ENCODE measurements at regions not wholly inside any gene's neighbourhood (a gene's known extent, or its start where the extent isn't known, plus 50 kb on each side); places are given as distances from the start of the nearest gene placed in this dataset.

DNA sequence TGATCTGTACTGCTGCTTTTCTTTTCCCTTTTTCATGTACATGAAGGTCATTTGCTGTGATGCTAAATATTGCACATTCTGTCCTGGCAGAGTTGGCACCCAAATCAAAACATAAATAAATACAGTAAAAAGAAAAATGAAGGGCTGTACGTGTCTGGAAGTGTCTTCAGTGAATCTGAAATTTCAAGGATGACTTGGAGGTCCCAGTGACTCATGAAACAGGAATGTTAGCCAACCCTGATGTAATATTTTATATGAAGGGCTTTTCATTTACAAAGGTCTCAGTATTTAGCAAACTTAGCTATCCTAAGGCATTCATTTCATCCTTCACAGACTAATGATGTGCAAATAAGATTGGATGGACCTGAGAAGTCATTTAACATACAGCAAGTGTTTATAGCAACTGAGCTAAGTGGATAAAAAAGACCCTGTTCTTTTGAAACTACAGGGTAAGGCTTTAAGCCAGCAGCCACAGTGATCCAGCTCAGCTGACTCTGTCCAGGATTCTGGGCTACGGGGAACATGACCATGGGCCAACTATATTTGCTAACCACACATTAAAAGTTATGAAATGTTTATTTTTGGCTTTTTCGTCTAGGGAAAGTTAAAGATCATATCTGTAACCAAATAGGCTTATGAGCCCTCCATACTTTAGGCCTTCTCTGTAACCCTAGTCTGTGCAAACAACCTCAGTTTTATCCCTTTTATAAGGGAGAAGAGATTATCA lies 104.0 kb upstream of the DMRTA1 start:
- Histone ChIP-seq H2AFZ (ENCODE audit: insufficient read depth, low read depth, low read length, poor library complexity, severe bottlenecking) (no peak overlapping the region), H3K9ac (ENCODE audit: low read length) (no peak overlapping the region), H3K36me3 (replicated peaks in 1 of 2; ENCODE audit: control extremely low read depth in 1 of 2, control insufficient read depth in 1 of 2, extremely low read depth in 1 of 2, insufficient read depth in 2 of 2, low read length in 1 of 2) (no peaks in the 10 kb centered on the region), H3K79me2 (ENCODE audit: control insufficient read depth, insufficient read depth, low read length) (no peaks in the 10 kb centered on the region), H3K27me3 (replicated peaks in 1 of 4; ENCODE audit: control extremely low read depth in 1 of 4, control insufficient read depth in 3 of 4, insufficient read depth in 4 of 4, low read length in 3 of 4) (no peaks in the 10 kb centered on the region), H4K20me1 (ENCODE audit: control insufficient read depth, insufficient read depth, low read length, poor library complexity, severe bottlenecking) (no peaks in the 10 kb centered on the region), H3K27ac (ENCODE audit: low read length in 2 of 2) (no peak overlapping the region), H3K4me3 (ENCODE audit: control extremely low read depth in 1 of 5, extremely low read depth in 1 of 5, insufficient read depth in 1 of 5, low read depth in 2 of 5, low read length in 4 of 5) (no peak overlapping the region), H3K9me3 (ENCODE audit: control extremely low read depth in 1 of 3, control insufficient read depth in 2 of 3, insufficient read depth in 1 of 3, low read length in 2 of 3) (no peaks in the 10 kb centered on the region), H3K4me1 (ENCODE audit: control insufficient read depth in 2 of 2, insufficient read depth in 2 of 2, low read length in 2 of 2) (no peaks in the 10 kb centered on the region), H3K4me2 (replicated peaks; ENCODE audit: low read depth, low read length, poor library complexity, severe bottlenecking) (no peak overlapping the region)
- WGBS (ENCODE audit: insufficient coverage) = no CpG with 5 or more reads among the region's 3 CpGs
- Mint-ChIP-seq H3K27me3 (no peaks in the 10 kb centered on the region), H3K4me3 (no peak overlapping the region), H3K27ac (no peak overlapping the region), H3K4me1 (no peaks in the 10 kb centered on the region), H3K9me3 (ENCODE audit: insufficient read depth) (no peaks in the 10 kb centered on the region)
- no peak for DNase-seq
- no peak for ATAC-seq (ENCODE audit: low read depth)
- ChIA-PET POLR2A (no interaction called here), CTCF (no interaction called here)
- intact Hi-C loops (cut with micrococcal nuclease) = no loop called here
- TF ChIP-seq CTCF (IDR thresholded peaks at IDR 0.05) (no peak), EZH2 (IDR thresholded peaks at IDR 0.05; ENCODE audit: borderline replicate concordance, insufficient read depth, low read depth, low read length, poor library complexity, severe bottlenecking) (no peak)

DNA sequence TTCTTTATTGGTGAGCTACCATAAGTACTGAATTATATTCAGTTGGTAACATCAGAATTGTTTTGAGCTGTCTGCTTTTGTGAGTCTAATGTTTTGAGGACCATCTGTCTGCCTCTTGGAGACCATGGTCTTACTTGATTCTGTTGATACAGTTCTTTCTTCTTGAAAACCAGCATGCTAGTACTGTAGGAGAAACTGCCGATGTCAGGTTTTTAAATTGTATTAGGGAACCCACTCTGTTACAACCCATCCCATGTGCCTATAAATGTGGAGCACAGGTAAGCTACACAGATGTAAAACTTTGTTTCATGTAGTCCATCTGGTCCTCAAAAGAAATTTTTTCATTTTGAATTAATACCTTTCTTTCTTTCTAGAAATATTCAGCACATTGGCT lies 103.4 kb upstream of the DMRTA1 start:
- ChIA-PET POLR2A (no interaction called here), CTCF (no interaction called here)
- no peaks in the 10 kb centered on the region for H3K27me3 ChIP-seq (replicated peaks in 1 of 4; ENCODE audit: control extremely low read depth in 1 of 4, control insufficient read depth in 3 of 4, insufficient read depth in 4 of 4, low read length in 3 of 4)
- no peaks in the 10 kb centered on the region for H3K4me1 Mint-ChIP-seq
- TF ChIP-seq CTCF (IDR thresholded peaks at IDR 0.05) (no peak), EZH2 (IDR thresholded peaks at IDR 0.05; ENCODE audit: borderline replicate concordance, insufficient read depth, low read depth, low read length, poor library complexity, severe bottlenecking) (no peak)
- DNase-seq (no peak), ATAC-seq (ENCODE audit: low read depth) (no peak)
- H3K9me3 Mint-ChIP-seq (ENCODE audit: insufficient read depth) = no peaks in the 10 kb centered on the region
- no peak overlapping the region for H3K27ac Mint-ChIP-seq
- H3K4me3 Mint-ChIP-seq = no peak overlapping the region
- no peaks in the 10 kb centered on the region for H3K9me3 ChIP-seq (ENCODE audit: control extremely low read depth in 1 of 3, control insufficient read depth in 2 of 3, insufficient read depth in 1 of 3, low read length in 2 of 3)
- no peaks in the 10 kb centered on the region for H3K79me2 ChIP-seq (ENCODE audit: control insufficient read depth, insufficient read depth, low read length)
- no CpG with 5 or more reads among the region's 1 CpG for WGBS (ENCODE audit: insufficient coverage)
- H3K27me3 Mint-ChIP-seq = no peaks in the 10 kb centered on the region
- intact Hi-C loops (cut with micrococcal nuclease) = no loop called here
- no peak overlapping the region for H3K4me3 ChIP-seq (ENCODE audit: control extremely low read depth in 1 of 5, extremely low read depth in 1 of 5, insufficient read depth in 1 of 5, low read depth in 2 of 5, low read length in 4 of 5)
- no peak overlapping the region for H3K4me2 ChIP-seq (replicated peaks; ENCODE audit: low read depth, low read length, poor library complexity, severe bottlenecking)
- H2AFZ ChIP-seq (ENCODE audit: insufficient read depth, low read depth, low read length, poor library complexity, severe bottlenecking) = no peak overlapping the region
- no peaks in the 10 kb centered on the region for H3K36me3 ChIP-seq (replicated peaks in 1 of 2; ENCODE audit: control extremely low read depth in 1 of 2, control insufficient read depth in 1 of 2, extremely low read depth in 1 of 2, insufficient read depth in 2 of 2, low read length in 1 of 2)
- no peaks in the 10 kb centered on the region for H3K4me1 ChIP-seq (ENCODE audit: control insufficient read depth in 2 of 2, insufficient read depth in 2 of 2, low read length in 2 of 2)
- H3K27ac ChIP-seq (ENCODE audit: low read length in 2 of 2) = no peak overlapping the region
- no peaks in the 10 kb centered on the region for H4K20me1 ChIP-seq (ENCODE audit: control insufficient read depth, insufficient read depth, low read length, poor library complexity, severe bottlenecking)
- H3K9ac ChIP-seq (ENCODE audit: low read length) = no peak overlapping the region
